ENCODE measurements at regions not wholly inside any gene's neighbourhood (a gene's known extent, or its start where the extent isn't known, plus 50 kb on each side); places are given as distances from the start of the nearest gene placed in this dataset.

- TF ChIP-seq, protein P1, sequence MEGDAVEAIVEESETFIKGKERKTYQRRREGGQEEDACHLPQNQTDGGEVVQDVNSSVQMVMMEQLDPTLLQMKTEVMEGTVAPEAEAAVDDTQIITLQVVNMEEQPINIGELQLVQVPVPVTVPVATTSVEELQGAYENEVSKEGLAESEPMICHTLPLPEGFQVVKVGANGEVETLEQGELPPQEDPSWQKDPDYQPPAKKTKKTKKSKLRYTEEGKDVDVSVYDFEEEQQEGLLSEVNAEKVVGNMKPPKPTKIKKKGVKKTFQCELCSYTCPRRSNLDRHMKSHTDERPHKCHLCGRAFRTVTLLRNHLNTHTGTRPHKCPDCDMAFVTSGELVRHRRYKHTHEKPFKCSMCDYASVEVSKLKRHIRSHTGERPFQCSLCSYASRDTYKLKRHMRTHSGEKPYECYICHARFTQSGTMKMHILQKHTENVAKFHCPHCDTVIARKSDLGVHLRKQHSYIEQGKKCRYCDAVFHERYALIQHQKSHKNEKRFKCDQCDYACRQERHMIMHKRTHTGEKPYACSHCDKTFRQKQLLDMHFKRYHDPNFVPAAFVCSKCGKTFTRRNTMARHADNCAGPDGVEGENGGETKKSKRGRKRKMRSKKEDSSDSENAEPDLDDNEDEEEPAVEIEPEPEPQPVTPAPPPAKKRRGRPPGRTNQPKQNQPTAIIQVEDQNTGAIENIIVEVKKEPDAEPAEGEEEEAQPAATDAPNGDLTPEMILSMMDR (IDR thresholded peaks at IDR 0.05; ENCODE audit: insufficient read depth, low read length, poor library complexity, severe bottlenecking): no peak
- TF ChIP-seq EZH2phosphoT487 (conservative IDR thresholded peaks at IDR 0.05; ENCODE audit: low read length): no peak
Observed at GRCh38 chr9:78697618-78698017, 400.7 kb downstream of the PSAT1 start.
